HepG2 (cell line): ENCODE measurements at regions not wholly inside any gene's neighbourhood (a gene's known extent, or its start where the extent isn't known, plus 50 kb on each side); places are given as distances from the start of the nearest gene placed in this dataset.
A peak's percentile ranks its signal among the peaks of the same experiment; 100 is the strongest.

Experiments
- AHDC1 ChIP-seq: sonication (generic); formaldehyde crosslinking; IDR thresholded peaks from 2 replicates; pipeline ENCODE4 v1.5.1; 2020; ENCODE audit warnings: mild to moderate bottlenecking, missing genetic modification reagents, borderline replicate concordance
- BCL6 ChIP-seq: IDR thresholded peaks from 2 replicates; pipeline ENCODE4 v1.6.1; 2016; ENCODE audit warnings: missing genetic modification reagents, missing compliant biosample characterization
- BORCS8-MEF2B ChIP-seq: sonication (generic); formaldehyde crosslinking; IDR thresholded peaks from 2 replicates; pipeline ENCODE4 v1.8.0; 2022; ENCODE audit warnings: mild to moderate bottlenecking, missing genetic modification reagents
- EP300 ChIP-seq, 3 experiments: sonication (generic) in 1 of 3; formaldehyde crosslinking in 1 of 3; IDR thresholded peaks; 2 replicates each; pipeline versions ENCODE4 v1.5.1 to v1.6.1; 2011 to 2020; ENCODE audit warnings: low read depth in 2 of 3, low read length in 2 of 3, borderline replicate concordance in 1 of 3, improper control_type of control experiment in 1 of 3, mild to moderate bottlenecking in 1 of 3, missing genetic modification reagents in 1 of 3, moderate library complexity in 1 of 3
- KIAA2018 ChIP-seq: sonication (generic); formaldehyde crosslinking; IDR thresholded peaks from 2 replicates; pipeline ENCODE4 v1.5.0; 2020; ENCODE audit warnings: mild to moderate bottlenecking, missing genetic modification reagents, borderline replicate concordance
- NCOA1 ChIP-seq: sonication (generic); formaldehyde crosslinking; IDR thresholded peaks from 2 replicates; pipeline ENCODE4 v1.9.0; 2021; ENCODE audit warnings: missing genetic modification reagents
- POGZ ChIP-seq: sonication (generic); formaldehyde crosslinking; IDR thresholded peaks from 2 replicates; pipeline ENCODE4 v1.4.0; 2020; ENCODE audit warnings: mild to moderate bottlenecking, missing genetic modification reagents
- SALL2 ChIP-seq: sonication (generic); formaldehyde crosslinking; IDR thresholded peaks from 2 replicates; pipeline ENCODE4 v1.8.1; 2023; ENCODE audit warnings: mild to moderate bottlenecking, missing genetic modification reagents, inconsistent platforms
- SMARCC2 ChIP-seq: fragments of 450-650 bp; IDR thresholded peaks from 2 replicates; pipeline ENCODE4 v1.6.1; 2017; ENCODE audit warnings: antibody characterized with exemption, mild to moderate bottlenecking
- SOX13 ChIP-seq, 3 experiments: fragments of 450-650 bp in 1 of 3; sonication (generic) in 1 of 3; formaldehyde crosslinking in 1 of 3; IDR thresholded peaks in 2 of 3; conservative IDR thresholded peaks in 1 of 3; 2 replicates each; pipeline versions ENCODE4 v1.5.0 to v1.6.1; 2016 to 2020; ENCODE audit warnings: antibody characterized with exemption in 1 of 3, mild to moderate bottlenecking in 1 of 3, missing compliant biosample characterization in 1 of 3, missing genetic modification reagents in 1 of 3, moderate library complexity in 1 of 3
- SOX6 ChIP-seq, 2 experiments: fragments of 450-650 bp in 1 of 2; sonication (generic) in 1 of 2; formaldehyde crosslinking in 1 of 2; IDR thresholded peaks; 2 replicates each; pipeline versions ENCODE4 v1.4.0 to v1.6.1; 2017 to 2020; ENCODE audit warnings: antibody characterized with exemption in 1 of 2, mild to moderate bottlenecking in 1 of 2, missing genetic modification reagents in 1 of 2
- XBP1 ChIP-seq: sonication (generic); formaldehyde crosslinking; IDR thresholded peaks from 2 replicates; pipeline ENCODE4 v1.5.0; 2020; ENCODE audit warnings: missing genetic modification reagents
- ZKSCAN8 ChIP-seq: IDR thresholded peaks from 2 replicates; pipeline ENCODE4 v1.6.1; 2016; ENCODE audit warnings: borderline replicate concordance, missing genetic modification reagents, missing compliant biosample characterization
- ZMAT5 ChIP-seq: sonication (generic); formaldehyde crosslinking; IDR thresholded peaks from 2 replicates; pipeline ENCODE4 v1.5.0; 2020; ENCODE audit warnings: mild to moderate bottlenecking, low read depth, missing genetic modification reagents, borderline replicate concordance
- ZNF652 ChIP-seq: IDR thresholded peaks from 2 replicates; pipeline ENCODE4 v1.6.1; 2016; ENCODE audit warnings: low read depth, borderline replicate concordance

- no peak for TF ChIP-seq SOX6 (IDR thresholded peaks at IDR 0.05)
- peak; percentile 87 for TF ChIP-seq SOX6 (CRISPR knock-in tag; IDR thresholded peaks at IDR 0.05)
- no peak for TF ChIP-seq BORCS8-MEF2B (CRISPR knock-in tag)
- TF ChIP-seq ZKSCAN8 (CRISPR knock-in tag), result no peak
- TF ChIP-seq BCL6 (CRISPR knock-in tag), result 0 out of 2 replicates have a peak, but pooled peaks have one; percentile 13
- peak in 1 of 2 experiments; percentile 66; a peak in 2 of 4 replicates for TF ChIP-seq EP300 (IDR thresholded peaks at IDR 0.05; ENCODE audit: low read depth in 2 of 2, low read length in 2 of 2)
- TF ChIP-seq EP300 (CRISPR knock-in tag; IDR thresholded peaks at IDR 0.05; ENCODE audit: borderline replicate concordance), result no peak
- no peak for TF ChIP-seq KIAA2018
- no peak for TF ChIP-seq ZMAT5
- TF ChIP-seq ZNF652 (CRISPR knock-in tag), result no peak
- TF ChIP-seq SMARCC2, result no peak
- TF ChIP-seq AHDC1 (CRISPR knock-in tag), result peak; percentile 51; the same call in 1 of the 2 replicates
- peak; percentile 69 for TF ChIP-seq POGZ (CRISPR knock-in tag)
- TF ChIP-seq XBP1, result no peak
- TF ChIP-seq NCOA1 (CRISPR knock-in tag), result no peak
- 0 out of 2 replicates have a peak, but pooled peaks have one; percentile 17 for TF ChIP-seq SOX13 (IDR thresholded peaks at IDR 0.05)
- TF ChIP-seq SOX13 (CRISPR knock-in tag; conservative IDR thresholded peaks at IDR 0.05 in 1 of 2, IDR thresholded peaks at IDR 0.05 in 1 of 2), result peak in 1 of 2 experiments; percentile 91; a peak in 2 of 4 replicates
- no peak for TF ChIP-seq SALL2
Observed at GRCh38 chr5:88118179-88118578, 150.5 kb downstream of the TMEM161B start (continued).
